ENCODE measurements at regions not wholly inside any gene's neighbourhood (a gene's known extent, or its start where the extent isn't known, plus 50 kb on each side); places are given as distances from the start of the nearest gene placed in this dataset.

DNA sequence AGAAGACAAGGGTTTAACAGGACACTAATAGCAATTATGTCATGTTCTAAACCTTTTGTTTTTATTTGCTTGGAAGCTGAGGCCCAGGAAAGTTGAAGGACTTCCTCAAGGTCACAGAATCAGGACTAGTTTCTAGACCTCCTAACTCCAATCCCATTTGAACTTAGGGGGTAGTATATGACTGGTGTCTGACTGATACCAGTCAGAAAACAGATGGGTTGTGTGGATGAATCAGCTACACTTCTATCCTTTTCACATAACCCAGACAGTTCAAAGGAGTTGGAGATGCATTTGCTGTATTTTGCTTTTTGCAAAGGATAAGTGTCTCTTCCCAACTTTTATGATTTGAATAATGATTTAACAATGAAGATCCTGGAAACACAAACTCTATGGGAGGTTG, 322.5 kb downstream of the HLX start:
- H3K27me3 ChIP-seq (ENCODE audit: insufficient read depth, poor library complexity, severe bottlenecking), result no peaks in the 10 kb centered on the region
- no peak overlapping the region for H3K27ac ChIP-seq (replicated peaks)
- DNase-seq (ENCODE audit: low read depth in 1 of 2, low spot score in 1 of 2), result no peak
- H3K4me3 ChIP-seq (replicated peaks; ENCODE audit: insufficient read depth, low read length), result no peak overlapping the region
- TF ChIP-seq SPI1 (IDR thresholded peaks at IDR 0.05; ENCODE audit: borderline replicate concordance, low read depth), result no peak
- no peak for TF ChIP-seq GABPA (IDR thresholded peaks at IDR 0.05; ENCODE audit: low read depth)
- no peak for TF ChIP-seq POLR2AphosphoS5 (IDR thresholded peaks at IDR 0.05; ENCODE audit: low read depth)
- TF ChIP-seq, protein P1, sequence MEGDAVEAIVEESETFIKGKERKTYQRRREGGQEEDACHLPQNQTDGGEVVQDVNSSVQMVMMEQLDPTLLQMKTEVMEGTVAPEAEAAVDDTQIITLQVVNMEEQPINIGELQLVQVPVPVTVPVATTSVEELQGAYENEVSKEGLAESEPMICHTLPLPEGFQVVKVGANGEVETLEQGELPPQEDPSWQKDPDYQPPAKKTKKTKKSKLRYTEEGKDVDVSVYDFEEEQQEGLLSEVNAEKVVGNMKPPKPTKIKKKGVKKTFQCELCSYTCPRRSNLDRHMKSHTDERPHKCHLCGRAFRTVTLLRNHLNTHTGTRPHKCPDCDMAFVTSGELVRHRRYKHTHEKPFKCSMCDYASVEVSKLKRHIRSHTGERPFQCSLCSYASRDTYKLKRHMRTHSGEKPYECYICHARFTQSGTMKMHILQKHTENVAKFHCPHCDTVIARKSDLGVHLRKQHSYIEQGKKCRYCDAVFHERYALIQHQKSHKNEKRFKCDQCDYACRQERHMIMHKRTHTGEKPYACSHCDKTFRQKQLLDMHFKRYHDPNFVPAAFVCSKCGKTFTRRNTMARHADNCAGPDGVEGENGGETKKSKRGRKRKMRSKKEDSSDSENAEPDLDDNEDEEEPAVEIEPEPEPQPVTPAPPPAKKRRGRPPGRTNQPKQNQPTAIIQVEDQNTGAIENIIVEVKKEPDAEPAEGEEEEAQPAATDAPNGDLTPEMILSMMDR (IDR thresholded peaks at IDR 0.05; ENCODE audit: insufficient read depth, low read length), result no peak

DNA sequence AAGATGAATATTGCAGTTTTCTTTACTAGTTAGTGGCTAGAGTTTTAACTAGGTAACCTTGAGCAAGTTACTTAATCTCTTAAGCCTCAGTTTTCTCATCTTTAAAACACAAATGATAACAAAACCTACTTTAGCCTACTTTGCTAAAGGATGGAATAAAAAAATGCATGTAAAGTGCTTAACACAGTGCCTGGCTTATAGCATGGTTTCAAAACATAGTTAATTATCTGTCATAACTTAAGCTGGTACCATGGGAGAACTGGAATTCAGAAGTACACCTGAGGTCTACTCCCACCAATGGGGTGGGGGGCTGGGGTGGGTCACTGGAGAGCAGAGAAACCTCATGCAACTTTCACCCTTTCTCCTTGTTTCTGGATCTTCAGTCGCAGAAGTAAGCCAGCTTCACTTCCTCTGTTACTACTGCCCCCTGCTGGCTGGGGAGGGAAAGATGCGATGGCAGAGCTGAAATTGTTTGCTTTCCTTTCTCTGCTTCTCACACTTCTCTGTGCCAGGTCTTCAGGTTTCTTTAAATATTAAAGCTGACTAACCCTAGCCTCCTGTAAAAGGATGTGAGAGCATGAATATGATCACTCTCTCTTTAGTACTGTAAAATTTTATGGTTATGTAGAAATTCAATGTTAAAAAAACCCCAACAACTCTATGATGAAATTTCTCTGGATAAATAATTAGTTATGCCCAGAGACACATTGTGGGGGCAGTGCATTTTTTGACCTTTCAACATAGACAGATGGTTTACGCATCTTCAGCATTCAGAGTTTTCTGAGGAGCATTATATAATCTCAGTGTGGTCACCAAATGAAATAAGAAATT, 324.2 kb downstream of the HLX start:
- DNase-seq (ENCODE audit: low read depth in 1 of 2, low spot score in 1 of 2), result peak; percentile 54 to 85
- no peak overlapping the region for H3K4me3 ChIP-seq (replicated peaks; ENCODE audit: insufficient read depth, low read length)
- TF ChIP-seq GABPA (IDR thresholded peaks at IDR 0.05; ENCODE audit: low read depth) (no peak), POLR2AphosphoS5 (IDR thresholded peaks at IDR 0.05; ENCODE audit: low read depth) (no peak), SPI1 (IDR thresholded peaks at IDR 0.05; ENCODE audit: borderline replicate concordance, low read depth) (peak; percentile 69; the same call in 1 of the 2 replicates)
- TF ChIP-seq, protein P2, sequence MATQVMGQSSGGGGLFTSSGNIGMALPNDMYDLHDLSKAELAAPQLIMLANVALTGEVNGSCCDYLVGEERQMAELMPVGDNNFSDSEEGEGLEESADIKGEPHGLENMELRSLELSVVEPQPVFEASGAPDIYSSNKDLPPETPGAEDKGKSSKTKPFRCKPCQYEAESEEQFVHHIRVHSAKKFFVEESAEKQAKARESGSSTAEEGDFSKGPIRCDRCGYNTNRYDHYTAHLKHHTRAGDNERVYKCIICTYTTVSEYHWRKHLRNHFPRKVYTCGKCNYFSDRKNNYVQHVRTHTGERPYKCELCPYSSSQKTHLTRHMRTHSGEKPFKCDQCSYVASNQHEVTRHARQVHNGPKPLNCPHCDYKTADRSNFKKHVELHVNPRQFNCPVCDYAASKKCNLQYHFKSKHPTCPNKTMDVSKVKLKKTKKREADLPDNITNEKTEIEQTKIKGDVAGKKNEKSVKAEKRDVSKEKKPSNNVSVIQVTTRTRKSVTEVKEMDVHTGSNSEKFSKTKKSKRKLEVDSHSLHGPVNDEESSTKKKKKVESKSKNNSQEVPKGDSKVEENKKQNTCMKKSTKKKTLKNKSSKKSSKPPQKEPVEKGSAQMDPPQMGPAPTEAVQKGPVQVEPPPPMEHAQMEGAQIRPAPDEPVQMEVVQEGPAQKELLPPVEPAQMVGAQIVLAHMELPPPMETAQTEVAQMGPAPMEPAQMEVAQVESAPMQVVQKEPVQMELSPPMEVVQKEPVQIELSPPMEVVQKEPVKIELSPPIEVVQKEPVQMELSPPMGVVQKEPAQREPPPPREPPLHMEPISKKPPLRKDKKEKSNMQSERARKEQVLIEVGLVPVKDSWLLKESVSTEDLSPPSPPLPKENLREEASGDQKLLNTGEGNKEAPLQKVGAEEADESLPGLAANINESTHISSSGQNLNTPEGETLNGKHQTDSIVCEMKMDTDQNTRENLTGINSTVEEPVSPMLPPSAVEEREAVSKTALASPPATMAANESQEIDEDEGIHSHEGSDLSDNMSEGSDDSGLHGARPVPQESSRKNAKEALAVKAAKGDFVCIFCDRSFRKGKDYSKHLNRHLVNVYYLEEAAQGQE (IDR thresholded peaks at IDR 0.05; ENCODE audit: insufficient replicate concordance, low read depth), result no peak
- TF ChIP-seq, protein P1 (IDR thresholded peaks at IDR 0.05; ENCODE audit: insufficient read depth, low read length), result peak; percentile 85
- no peak overlapping the region for H3K27ac ChIP-seq (replicated peaks)
- no peaks in the 10 kb centered on the region for H3K27me3 ChIP-seq (ENCODE audit: insufficient read depth, poor library complexity, severe bottlenecking)

DNA sequence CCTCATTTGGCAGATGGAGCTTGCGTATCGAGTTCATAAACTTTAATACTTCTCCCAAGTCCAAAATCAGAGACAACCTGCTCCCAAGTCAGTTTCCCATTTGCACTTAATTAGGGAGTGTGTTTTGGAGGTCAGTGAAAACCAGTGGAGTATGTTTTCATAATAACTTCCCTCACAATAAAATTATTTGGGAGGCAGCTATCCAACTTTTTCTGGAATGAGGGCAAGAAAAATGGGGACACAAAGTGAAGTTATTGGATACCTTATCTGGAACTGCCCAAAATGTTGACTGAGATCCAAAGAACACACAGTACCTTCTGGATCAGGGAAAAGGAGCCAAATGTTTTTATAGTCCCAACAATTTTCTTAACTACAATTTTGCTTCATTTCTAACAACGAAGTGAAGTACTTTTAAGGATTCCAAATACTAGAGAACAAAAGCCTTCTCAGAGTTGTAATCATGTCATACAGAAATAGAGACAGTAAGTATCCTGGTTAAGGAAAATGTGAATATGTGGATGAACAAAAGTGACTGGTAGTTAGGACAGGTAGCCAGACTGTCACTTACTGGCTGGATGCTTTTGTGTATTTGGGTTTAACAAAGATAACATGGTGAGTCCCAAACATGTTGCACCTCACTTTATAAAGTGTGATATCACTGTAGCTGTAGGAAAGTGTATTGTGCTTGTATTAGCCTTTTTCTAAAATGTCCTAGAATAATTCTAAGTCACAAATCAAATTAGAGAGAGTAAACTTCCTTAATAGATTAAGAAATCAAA, 325.0 kb downstream of the HLX start:
- Histone ChIP-seq H3K27ac (replicated peaks) (no peak overlapping the region), H3K4me3 (replicated peaks; ENCODE audit: insufficient read depth, low read length) (no peak overlapping the region), H3K27me3 (ENCODE audit: insufficient read depth, poor library complexity, severe bottlenecking) (no peaks in the 10 kb centered on the region)
- no peak for DNase-seq (ENCODE audit: low read depth in 1 of 2, low spot score in 1 of 2)
- no peak for TF ChIP-seq SPI1 (IDR thresholded peaks at IDR 0.05; ENCODE audit: borderline replicate concordance, low read depth)
- TF ChIP-seq, protein P1 (IDR thresholded peaks at IDR 0.05; ENCODE audit: insufficient read depth, low read length), result no peak
- no peak for TF ChIP-seq POLR2AphosphoS5 (IDR thresholded peaks at IDR 0.05; ENCODE audit: low read depth)
- TF ChIP-seq, protein P2 (IDR thresholded peaks at IDR 0.05; ENCODE audit: insufficient replicate concordance, low read depth), result no peak
- TF ChIP-seq GABPA (IDR thresholded peaks at IDR 0.05; ENCODE audit: low read depth), result no peak
